ENCODE measurements at regions not wholly inside any gene's neighbourhood (a gene's known extent, or its start where the extent isn't known, plus 50 kb on each side); places are given as distances from the start of the nearest gene placed in this dataset.

DNA sequence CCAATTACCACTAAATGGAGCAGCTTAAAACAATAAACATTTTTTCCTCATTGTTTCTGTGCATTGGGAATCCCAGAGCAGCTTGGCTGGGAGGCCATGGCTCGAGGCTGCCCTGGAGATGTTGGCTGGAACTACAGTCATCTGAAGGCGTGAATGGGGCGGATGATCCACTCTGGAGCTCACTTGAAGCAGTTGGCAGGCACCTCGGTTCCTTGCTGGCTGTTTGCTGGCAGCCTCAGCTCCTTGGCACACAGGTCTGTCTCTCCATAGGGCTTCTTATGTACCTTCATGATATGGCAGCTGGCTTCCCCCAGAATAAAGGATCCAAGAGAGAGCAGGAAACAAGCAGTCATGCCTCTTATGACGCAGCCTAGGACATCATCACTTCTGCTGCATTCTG is 227.0 kb upstream of the COPS8 start:
- no peak overlapping the region for H3K4me2 ChIP-seq (ENCODE audit: low read depth, low read length)

DNA sequence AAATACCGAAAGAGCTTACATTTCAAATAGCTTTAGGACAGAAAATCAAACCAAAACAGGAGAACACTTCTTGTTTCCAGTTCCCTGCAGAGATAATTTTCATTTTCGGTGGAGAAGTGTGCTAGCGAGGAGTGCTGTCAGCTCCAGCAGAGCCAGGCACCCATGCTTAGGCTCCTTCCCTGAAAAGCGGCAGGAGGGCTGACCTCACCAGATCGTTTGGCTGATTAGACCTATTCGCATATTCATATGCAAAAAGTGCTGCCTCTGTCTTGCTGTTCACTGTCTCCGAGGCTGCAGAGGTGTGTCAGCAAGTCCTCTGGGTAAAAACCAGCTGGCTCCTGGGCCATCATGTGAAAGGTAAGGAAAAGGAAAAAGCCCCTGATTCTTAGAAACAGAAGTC is 225.8 kb upstream of the COPS8 start:
- DNase-seq, result no peak

More for the DNA sequence above, 227.0 kb upstream of the COPS8 start:
- Histone ChIP-seq H3K4me1 (ENCODE audit: low read length) (no peaks in the 10 kb centered on the region), H3K4me3 (ENCODE audit: low read length) (no peak overlapping the region), H3F3A (ENCODE audit: insufficient read depth, low read length) (no peaks in the 10 kb centered on the region), H3K9ac (ENCODE audit: low read length) (no peak overlapping the region), H3K27ac (ENCODE audit: low read length) (no peak overlapping the region), H3K27me3 (replicated peaks; ENCODE audit: insufficient read depth, low read length) (no peaks in the 10 kb centered on the region), H2AFZ (ENCODE audit: low read length) (no peak overlapping the region), H3K9me2 (replicated peaks; ENCODE audit: insufficient read depth, low read length) (no peaks in the 10 kb centered on the region), H3K79me2 (ENCODE audit: low read length) (no peaks in the 10 kb centered on the region), H4K20me1 (ENCODE audit: insufficient read depth, low read length) (no peaks in the 10 kb centered on the region), H3K9me3 (replicated peaks; ENCODE audit: insufficient read depth, low read length) (no peaks in the 10 kb centered on the region), H3K36me3 (replicated peaks; ENCODE audit: insufficient read depth, low read length) (no peaks in the 10 kb centered on the region)
- DNase-seq, result no peak
- TF ChIP-seq, protein P1, sequence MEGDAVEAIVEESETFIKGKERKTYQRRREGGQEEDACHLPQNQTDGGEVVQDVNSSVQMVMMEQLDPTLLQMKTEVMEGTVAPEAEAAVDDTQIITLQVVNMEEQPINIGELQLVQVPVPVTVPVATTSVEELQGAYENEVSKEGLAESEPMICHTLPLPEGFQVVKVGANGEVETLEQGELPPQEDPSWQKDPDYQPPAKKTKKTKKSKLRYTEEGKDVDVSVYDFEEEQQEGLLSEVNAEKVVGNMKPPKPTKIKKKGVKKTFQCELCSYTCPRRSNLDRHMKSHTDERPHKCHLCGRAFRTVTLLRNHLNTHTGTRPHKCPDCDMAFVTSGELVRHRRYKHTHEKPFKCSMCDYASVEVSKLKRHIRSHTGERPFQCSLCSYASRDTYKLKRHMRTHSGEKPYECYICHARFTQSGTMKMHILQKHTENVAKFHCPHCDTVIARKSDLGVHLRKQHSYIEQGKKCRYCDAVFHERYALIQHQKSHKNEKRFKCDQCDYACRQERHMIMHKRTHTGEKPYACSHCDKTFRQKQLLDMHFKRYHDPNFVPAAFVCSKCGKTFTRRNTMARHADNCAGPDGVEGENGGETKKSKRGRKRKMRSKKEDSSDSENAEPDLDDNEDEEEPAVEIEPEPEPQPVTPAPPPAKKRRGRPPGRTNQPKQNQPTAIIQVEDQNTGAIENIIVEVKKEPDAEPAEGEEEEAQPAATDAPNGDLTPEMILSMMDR (IDR thresholded peaks at IDR 0.05; ENCODE audit: low read length), result no peak
- no peak for TF ChIP-seq EZH2phosphoT487 (IDR thresholded peaks at IDR 0.05; ENCODE audit: low read length)
- no peak for TF ChIP-seq EZH2 (optimal IDR thresholded peaks at IDR 0.05; ENCODE audit: low read depth, low read length)

DNA sequence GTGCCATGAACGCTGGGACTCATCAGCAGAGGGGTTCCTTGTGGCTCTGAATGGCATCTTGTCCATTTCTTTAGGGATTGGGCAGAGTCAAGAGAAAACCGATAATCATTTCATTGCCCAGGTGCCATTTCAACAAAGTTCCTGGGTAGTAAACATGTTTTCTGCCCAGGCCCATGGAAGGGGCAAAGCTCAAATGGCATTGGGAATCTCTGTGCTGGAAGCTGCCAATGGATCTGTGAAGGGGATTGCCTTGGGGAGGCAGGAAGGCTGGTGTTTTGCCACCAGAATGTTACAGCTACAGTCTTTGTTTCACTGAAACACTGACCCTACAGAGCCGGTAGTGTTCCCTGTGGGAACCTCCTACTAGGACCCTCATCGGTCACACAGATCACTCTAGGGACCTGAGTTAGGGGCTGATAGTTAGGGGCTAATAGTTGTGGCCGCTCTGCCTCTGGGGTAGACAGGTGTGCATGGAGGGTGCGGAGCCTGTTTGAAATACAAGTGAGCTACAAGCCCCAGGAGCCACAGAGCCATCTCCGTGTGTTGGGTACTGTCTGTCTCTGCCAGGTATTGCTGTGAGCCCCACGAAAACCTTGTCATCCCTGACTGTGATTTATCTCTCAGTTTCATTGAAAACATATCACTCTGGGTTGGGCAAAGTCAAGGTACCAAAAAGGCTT is 224.4 kb upstream of the COPS8 start:
- no peak overlapping the region for H3K4me3 ChIP-seq (ENCODE audit: low read length)
- H3K79me2 ChIP-seq (ENCODE audit: low read length), result no peaks in the 10 kb centered on the region
- no peaks in the 10 kb centered on the region for H3K9me3 ChIP-seq (replicated peaks; ENCODE audit: insufficient read depth, low read length)
- DNase-seq, result no peak
- H3K4me2 ChIP-seq (ENCODE audit: low read depth, low read length), result no peak overlapping the region
- H3K4me1 ChIP-seq (ENCODE audit: low read length), result no peaks in the 10 kb centered on the region
- no peak overlapping the region for H3K27ac ChIP-seq (ENCODE audit: low read length)
- H3K27me3 ChIP-seq (replicated peaks; ENCODE audit: insufficient read depth, low read length), result no peaks in the 10 kb centered on the region
- H3F3A ChIP-seq (ENCODE audit: insufficient read depth, low read length), result no peaks in the 10 kb centered on the region
- H3K36me3 ChIP-seq (replicated peaks; ENCODE audit: insufficient read depth, low read length), result no peaks in the 10 kb centered on the region
- no peak overlapping the region for H3K9ac ChIP-seq (ENCODE audit: low read length)
- no peaks in the 10 kb centered on the region for H4K20me1 ChIP-seq (ENCODE audit: insufficient read depth, low read length)
- H2AFZ ChIP-seq (ENCODE audit: low read length), result no peak overlapping the region
- H3K9me2 ChIP-seq (replicated peaks; ENCODE audit: insufficient read depth, low read length), result no peaks in the 10 kb centered on the region
- TF ChIP-seq, protein P1 (IDR thresholded peaks at IDR 0.05; ENCODE audit: low read length), result no peak
- TF ChIP-seq EZH2phosphoT487 (IDR thresholded peaks at IDR 0.05; ENCODE audit: low read length) (no peak), EZH2 (optimal IDR thresholded peaks at IDR 0.05; ENCODE audit: low read depth, low read length) (no peak)

More for the DNA sequence above, 225.8 kb upstream of the COPS8 start:
- no peak overlapping the region for H3K4me3 ChIP-seq (ENCODE audit: low read length)
- TF ChIP-seq EZH2phosphoT487 (IDR thresholded peaks at IDR 0.05; ENCODE audit: low read length), result no peak
- TF ChIP-seq, protein P1 (IDR thresholded peaks at IDR 0.05; ENCODE audit: low read length), result no peak
- no peak for TF ChIP-seq EZH2 (optimal IDR thresholded peaks at IDR 0.05; ENCODE audit: low read depth, low read length)
- no peak overlapping the region for H3K9ac ChIP-seq (ENCODE audit: low read length)
- H3K9me3 ChIP-seq (replicated peaks; ENCODE audit: insufficient read depth, low read length), result no peaks in the 10 kb centered on the region
- no peaks in the 10 kb centered on the region for H3K36me3 ChIP-seq (replicated peaks; ENCODE audit: insufficient read depth, low read length)
- H3K79me2 ChIP-seq (ENCODE audit: low read length), result no peaks in the 10 kb centered on the region
- H3K27me3 ChIP-seq (replicated peaks; ENCODE audit: insufficient read depth, low read length), result no peaks in the 10 kb centered on the region
- H2AFZ ChIP-seq (ENCODE audit: low read length), result no peak overlapping the region
- no peaks in the 10 kb centered on the region for H3K4me1 ChIP-seq (ENCODE audit: low read length)
- H3F3A ChIP-seq (ENCODE audit: insufficient read depth, low read length), result no peaks in the 10 kb centered on the region
- H3K27ac ChIP-seq (ENCODE audit: low read length), result no peak overlapping the region
- H3K9me2 ChIP-seq (replicated peaks; ENCODE audit: insufficient read depth, low read length), result no peaks in the 10 kb centered on the region
- no peaks in the 10 kb centered on the region for H4K20me1 ChIP-seq (ENCODE audit: insufficient read depth, low read length)
- no peak overlapping the region for H3K4me2 ChIP-seq (ENCODE audit: low read depth, low read length)
